Stomach (tissue), 4 donors: ENCODE measurements at regions not wholly inside any gene's neighbourhood (a gene's known extent, or its start where the extent isn't known, plus 50 kb on each side); places are given as distances from the start of the nearest gene placed in this dataset.

Source experiments
- CTCF ChIP-seq, 7 experiments: fragments of 450-650 bp in 4 of 7; fragments of 200-600 bp in 3 of 7; sonication (generic) in 3 of 7; IDR thresholded peaks; one replicate each; pipeline ENCODE4 v1.5.1; 2016 to 2019; ENCODE audit warnings: antibody characterized with exemption in 7 of 7, control low read depth in 2 of 7, mild to moderate bottlenecking in 1 of 7
- EP300 ChIP-seq: sonication (generic); formaldehyde crosslinking; IDR thresholded peaks from one replicate; pipeline ENCODE4 v1.6.1; 2017; ENCODE audit warnings: antibody characterized with exemption
- POLR2A ChIP-seq, 4 donors: fragments of 450-650 bp; IDR thresholded peaks; one replicate each; pipeline ENCODE4 v1.6.1; 2016; ENCODE audit warnings: antibody characterized with exemption in 4 of 4, control low read depth in 2 of 4, mild to moderate bottlenecking in 1 of 4, moderate library complexity in 1 of 4
- POLR2AphosphoS5 ChIP-seq, 3 donors: sonication (generic); formaldehyde crosslinking; IDR thresholded peaks; one replicate each; pipeline ENCODE4 v1.6.1; 2016; ENCODE audit warnings: antibody characterized with exemption in 3 of 3

GRCh38 chr6:22135395-22135794 is 161.4 kb downstream of the PRL start:
- TF ChIP-seq CTCF (IDR thresholded peaks at IDR 0.05) = no peak
- no peak for TF ChIP-seq EP300
- TF ChIP-seq POLR2A (IDR thresholded peaks at IDR 0.05) = no peak
- no peak for TF ChIP-seq POLR2AphosphoS5 (IDR thresholded peaks at IDR 0.05)
